IMR-90 (cell line): ENCODE measurements at regions not wholly inside any gene's neighbourhood (a gene's known extent, or its start where the extent isn't known, plus 50 kb on each side); places are given as distances from the start of the nearest gene placed in this dataset.

Experiments
- ATAC-seq: fragments of 200-7000 bp; cut with Tn5 transposase; 2 replicates; pipeline ENCODE4 v1.9.1; 2020; ENCODE audit warnings: low read depth, mild to moderate bottlenecking, moderate library complexity
- BruUV-seq: library from RNA; stranded (reverse); fragments of 400-500 nt; replicated peaks from 2 replicates; lab custom pipeline; 2021; lab: Mats Ljungman, UMichigan
- CTCF ChIA-PET: fragments of 300-600 bp; formaldehyde crosslinking; extraction: SDS; loops from one replicate; lab custom pipeline; 2021; ENCODE audit warnings: antibody characterized with exemption; lab: Yijun Ruan, JAX
- POLR2A ChIA-PET: fragments of 300-600 bp; sonication (Branson Sonifier 250); formaldehyde crosslinking; loops from one replicate; lab custom pipeline; 2022; ENCODE audit warnings: antibody characterized with exemption; ENCODE audit not compliant: unreplicated experiment; lab: Charles Lee
- DNase-seq: peaks from one replicate; pipeline ENCODE4 v3.0.0; 2013
- H2AFZ ChIP-seq: replicated peaks from 2 replicates; pipeline ENCODE3; 2013; ENCODE audit warnings: low read length, mild to moderate bottlenecking; ENCODE audit not compliant: poor library complexity
- H2AK5ac ChIP-seq: 2 replicates; pipeline ENCODE4 v1.6.1; 2013; ENCODE audit warnings: low read depth, low read length, inconsistent platforms
- H2AK9ac ChIP-seq: replicated peaks from 2 replicates; pipeline ENCODE3; 2013; ENCODE audit warnings: mild to moderate bottlenecking, low read depth, low read length, moderate library complexity; ENCODE audit not compliant: poor library complexity
- H2BK120ac ChIP-seq: 2 replicates; pipeline ENCODE4 v1.6.1; 2013; ENCODE audit warnings: low read depth, low read length, inconsistent platforms
- H2BK15ac ChIP-seq: 3 replicates; pipeline ENCODE4 v1.6.1; 2013; ENCODE audit warnings: low read depth, low read length, inconsistent platforms
- H2BK20ac ChIP-seq: 2 replicates; pipeline ENCODE4 v1.6.1; 2013; ENCODE audit warnings: low read depth, mild to moderate bottlenecking, inconsistent platforms, low read length, moderate library complexity
- H2BK5ac ChIP-seq: 2 replicates; pipeline ENCODE4 v1.6.1; 2013; ENCODE audit warnings: mild to moderate bottlenecking, low read depth, low read length, inconsistent platforms; ENCODE audit not compliant: poor library complexity, severe bottlenecking
- H3K14ac ChIP-seq: replicated peaks from 2 replicates; pipeline ENCODE4 v1.6.1; 2013; ENCODE audit warnings: low read depth, low read length, inconsistent platforms
- H3K18ac ChIP-seq: 2 replicates; pipeline ENCODE4 v1.6.1; 2013; ENCODE audit warnings: low read depth, low read length, control low read depth
- H3K23ac ChIP-seq: 2 replicates; pipeline ENCODE4 v1.6.1; 2013; ENCODE audit warnings: low read depth, low read length, inconsistent platforms
- H3K27ac ChIP-seq: 2 replicates; pipeline ENCODE4 v1.5.1; 2013; ENCODE audit warnings: mild to moderate bottlenecking, control low read depth, low read length; ENCODE audit not compliant: insufficient read depth
- H3K27me3 ChIP-seq: 2 replicates; pipeline ENCODE4 v1.6.1; 2013; ENCODE audit warnings: low read length; ENCODE audit not compliant: control insufficient read depth, insufficient read depth
- H3K36me3 ChIP-seq: 2 replicates; pipeline ENCODE4 v1.6.1; 2013; ENCODE audit warnings: low read length, mixed read lengths; ENCODE audit not compliant: control insufficient read depth, insufficient read depth
- H3K4ac ChIP-seq: 2 replicates; pipeline ENCODE4 v1.6.1; 2013; ENCODE audit warnings: low read depth, low read length, inconsistent platforms
- H3K4me1 ChIP-seq: 2 replicates; pipeline ENCODE4 v1.6.1; 2013; ENCODE audit warnings: low read length, mixed read lengths; ENCODE audit not compliant: control insufficient read depth, insufficient read depth
- H3K4me2 ChIP-seq: 2 replicates; pipeline ENCODE4 v1.6.1; 2013; ENCODE audit warnings: low read depth, mild to moderate bottlenecking, control low read depth, low read length, moderate library complexity
- H3K4me3 ChIP-seq: 2 replicates; pipeline ENCODE4 v1.5.1; 2013; ENCODE audit warnings: low read depth, mild to moderate bottlenecking, control low read depth, low read length, moderate library complexity; ENCODE audit not compliant: insufficient read depth
- H3K56ac ChIP-seq: 2 replicates; pipeline ENCODE4 v1.6.1; 2013; ENCODE audit warnings: low read length, inconsistent platforms; ENCODE audit not compliant: insufficient read depth; ENCODE audit errors: extremely low read depth
- H3K79me1 ChIP-seq, 2 experiments: 2 replicates each; pipeline ENCODE4 v1.6.1; 2013; ENCODE audit warnings: low read length in 2 of 2, inconsistent platforms in 1 of 2, low read depth in 1 of 2
- H3K9ac ChIP-seq: 2 replicates; pipeline ENCODE4 v1.6.1; 2013; ENCODE audit warnings: low read depth, low read length, control low read depth
- H3K9me1 ChIP-seq: 2 replicates; pipeline ENCODE4 v1.6.1; 2013; ENCODE audit warnings: low read length, inconsistent platforms; ENCODE audit not compliant: insufficient read depth
- H3K9me3 ChIP-seq: 2 replicates; pipeline ENCODE4 v1.6.1; 2013; ENCODE audit warnings: low read length; ENCODE audit not compliant: control insufficient read depth, insufficient read depth
- H4K20me1 ChIP-seq: 2 replicates; pipeline ENCODE4 v1.6.1; 2013; ENCODE audit warnings: low read length, inconsistent platforms; ENCODE audit not compliant: insufficient read depth
- H4K5ac ChIP-seq: 2 replicates; pipeline ENCODE4 v1.6.1; 2013; ENCODE audit warnings: mild to moderate bottlenecking, low read depth, low read length, control low read depth
- H4K8ac ChIP-seq, 2 experiments: 2 replicates each; pipeline ENCODE4 v1.6.1; 2013; ENCODE audit warnings: low read depth in 2 of 2, low read length in 2 of 2, control low read depth in 1 of 2, inconsistent platforms in 1 of 2
- H4K91ac ChIP-seq: 2 replicates; pipeline ENCODE4 v1.6.1; 2013; ENCODE audit warnings: low read depth, low read length, inconsistent platforms; ENCODE audit not compliant: insufficient read depth
- BHLHE40 ChIP-seq: fragments of 150-350 bp; IDR thresholded peaks from 2 replicates; pipeline ENCODE4 v1.6.1; 2016; ENCODE audit warnings: mild to moderate bottlenecking, low read depth, low read length
- CEBPB ChIP-seq: IDR thresholded peaks from 2 replicates; pipeline ENCODE4 v1.6.1; 2012; ENCODE audit warnings: low read depth, low read length, improper control_type of control experiment
- CHD1 ChIP-seq: IDR thresholded peaks from 2 replicates; pipeline ENCODE4 v1.6.1; 2012; ENCODE audit warnings: low read depth, low read length, improper control_type of control experiment
- CTCF ChIP-seq: conservative IDR thresholded peaks from 2 replicates; pipeline ENCODE4 v1.5.1; 2012; ENCODE audit warnings: mild to moderate bottlenecking, low read depth, low read length, improper control_type of control experiment
- ELK1 ChIP-seq: fragments of 150-350 bp; IDR thresholded peaks from 2 replicates; pipeline ENCODE4 v1.6.1; 2016; ENCODE audit warnings: low read depth, mild to moderate bottlenecking, low read length, moderate library complexity, borderline replicate concordance
- FOS ChIP-seq: fragments of 150-350 bp; IDR thresholded peaks from 2 replicates; pipeline ENCODE4 v1.6.1; 2016; ENCODE audit warnings: low read depth, low read length
- MAFK ChIP-seq: IDR thresholded peaks from 2 replicates; pipeline ENCODE4 v1.6.1; 2012; ENCODE audit warnings: low read depth, low read length, improper control_type of control experiment
- MAZ ChIP-seq: IDR thresholded peaks from 2 replicates; pipeline ENCODE4 v1.6.1; 2012; ENCODE audit warnings: low read depth, mild to moderate bottlenecking, low read length, improper control_type of control experiment, moderate library complexity, borderline replicate concordance
- MXI1 ChIP-seq: IDR thresholded peaks from 2 replicates; pipeline ENCODE4 v1.6.1; 2012; ENCODE audit warnings: low read depth, mild to moderate bottlenecking, low read length, moderate library complexity, borderline replicate concordance
- NFE2L2 ChIP-seq: fragments of 150-350 bp; IDR thresholded peaks from 2 replicates; pipeline ENCODE4 v1.6.1; 2016; ENCODE audit warnings: low read depth, mild to moderate bottlenecking, low read length
- POLR2A ChIP-seq: IDR thresholded peaks from 2 replicates; pipeline ENCODE4 v1.6.1; 2012; ENCODE audit warnings: mild to moderate bottlenecking, low read depth, low read length
- RAD21 ChIP-seq: IDR thresholded peaks from 2 replicates; pipeline ENCODE4 v1.6.1; 2012; ENCODE audit warnings: low read length, improper control_type of control experiment
- RCOR1 ChIP-seq: IDR thresholded peaks from 2 replicates; pipeline ENCODE4 v1.6.1; 2012; ENCODE audit warnings: mild to moderate bottlenecking, low read length, improper control_type of control experiment; ENCODE audit not compliant: insufficient replicate concordance
- RFX5 ChIP-seq: IDR thresholded peaks from 2 replicates; pipeline ENCODE4 v1.8.0; 2012; ENCODE audit warnings: low read depth, mild to moderate bottlenecking, low read length, moderate library complexity
- SMC3 ChIP-seq: fragments of 150-350 bp; IDR thresholded peaks from 2 replicates; pipeline ENCODE4 v1.6.1; 2016; ENCODE audit warnings: low read depth, mild to moderate bottlenecking, antibody characterized with exemption, low read length, moderate library complexity
- USF2 ChIP-seq: fragments of 150-350 bp; IDR thresholded peaks from 2 replicates; pipeline ENCODE4 v1.6.1; 2017; ENCODE audit warnings: mild to moderate bottlenecking, antibody characterized with exemption, low read length, low read depth
- WGBS, 2 experiments: methylation state at CpG; one replicate each; pipeline versions ENCODE4 v1.1.5 to v1.1.7; 2013; ENCODE audit warnings: missing lambda C conversion rate in 2 of 2; ENCODE audit not compliant: insufficient read length in 1 of 2; ENCODE audit errors: extremely low coverage in 2 of 2; 5-methylcytosine and 5-hydroxymethylcytosine counted together
- dilution Hi-C: fragments of 300-500 bp; cut with HindIII; formaldehyde crosslinking; loops from one replicate; pipeline ENCODE4 v1.14.3; 2018; ENCODE audit warnings: low sequenced_read_pairs; ENCODE audit not compliant: unreplicated experiment
- in situ Hi-C: fragments of 300-500 bp; cut with MboI; formaldehyde crosslinking; loops from 3 replicates; pipeline ENCODE4 v1.14.3; 2019; ENCODE audit warnings: low sequenced_read_pairs, inconsistent platforms, mixed read lengths
- intact Hi-C: fragments of 100-400 bp; cut with micrococcal nuclease; formaldehyde crosslinking; loops from 2 replicates; pipeline ENCODE4 v1.10.0; 2022

- no TSS peak for BruUV-seq
- H2BK120ac ChIP-seq, result no peak overlapping the region
- H3K4me3 ChIP-seq, result no peak overlapping the region
- CTCF ChIA-PET, result no interaction called here
- peaks cover 4% of the 10 kb centered on the region; the same call in 1 of the 2 replicates for H3K9me3 ChIP-seq
- dilution Hi-C loops, result no loop called here
- H3K79me1 ChIP-seq, result no peaks in the 10 kb centered on the region
- in situ Hi-C loops, result no loop called here
- no peaks in the 10 kb centered on the region for H3K9me1 ChIP-seq
- no peak overlapping the region for H2AK5ac ChIP-seq
- H4K91ac ChIP-seq, result no peak overlapping the region
- TF ChIP-seq RAD21 (no peak), BHLHE40 (no peak), MAZ (no peak), MAFK (no peak), RFX5 (no peak), CHD1 (no peak), POLR2A (no peak), MXI1 (no peak), RCOR1 (no peak), SMC3 (no peak), ELK1 (no peak), CEBPB (no peak), FOS (no peak), NFE2L2 (no peak), USF2 (no peak), CTCF (no peak)
- ATAC-seq, result no peak
- intact Hi-C loops, result no loop called here
- 0 out of 2 replicates have a peak, but pooled peaks cover 1% of the 10 kb centered on the region for H3K27me3 ChIP-seq
- no peak overlapping the region for H3K14ac ChIP-seq
- no peak overlapping the region for H3K9ac ChIP-seq
- DNase-seq, result no peak
- H2AFZ ChIP-seq, result no peak overlapping the region
- H2BK15ac ChIP-seq, result no peak overlapping the region
- H3K36me3 ChIP-seq, result no peaks in the 10 kb centered on the region
- H3K23ac ChIP-seq, result no peak overlapping the region
- no peaks in the 10 kb centered on the region for H3K4me1 ChIP-seq
- no peak overlapping the region for H2BK20ac ChIP-seq
- no peak overlapping the region for H4K5ac ChIP-seq
- H3K4ac ChIP-seq, result no peak overlapping the region
- WGBS, 2 experiments, result no CpG with 5 or more reads among the region's 4 CpGs
- POLR2A ChIA-PET, result no interaction called here
- H2BK5ac ChIP-seq, result no peak overlapping the region
- H2AK9ac ChIP-seq, result no peak overlapping the region
- no peaks in the 10 kb centered on the region for H4K20me1 ChIP-seq
- no peak overlapping the region for H3K27ac ChIP-seq
- no peak overlapping the region for H4K8ac ChIP-seq
- H3K56ac ChIP-seq, result no peak overlapping the region
- no peak overlapping the region for H3K18ac ChIP-seq
- no peak overlapping the region for H3K4me2 ChIP-seq
These were observed 365.9 kb upstream of the TRIB2 start for GRCh38 chr2:12350821-12351220.
